ENCODE measurements at regions not wholly inside any gene's neighbourhood (a gene's known extent, or its start where the extent isn't known, plus 50 kb on each side); places are given as distances from the start of the nearest gene placed in this dataset.

GRCh38 chr14:49527221-49527620 is 59.0 kb downstream of the RPS29 start:
- DNase-seq = no peak

DNA sequence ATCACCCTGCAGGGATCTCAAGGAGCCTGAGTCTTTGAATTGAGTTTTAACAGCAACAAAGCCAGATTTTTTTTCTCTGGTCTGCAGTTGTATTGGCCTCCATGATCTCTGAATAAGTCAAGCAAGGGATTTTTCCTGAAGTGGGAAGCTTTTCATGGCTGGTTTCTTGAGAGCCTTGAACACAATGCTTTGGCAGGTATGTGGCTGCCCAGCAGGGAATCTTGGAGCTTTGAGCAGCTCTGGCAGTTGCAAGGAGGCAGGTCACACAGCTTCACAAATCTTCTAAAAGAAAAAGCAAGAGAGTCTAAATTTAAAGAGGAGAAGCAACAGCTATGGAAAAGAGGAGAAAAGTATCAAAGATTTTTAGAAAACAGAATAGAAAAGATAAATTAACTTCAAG is 60.1 kb downstream of the RPS29 start:
- DNase-seq = no peak

DNA sequence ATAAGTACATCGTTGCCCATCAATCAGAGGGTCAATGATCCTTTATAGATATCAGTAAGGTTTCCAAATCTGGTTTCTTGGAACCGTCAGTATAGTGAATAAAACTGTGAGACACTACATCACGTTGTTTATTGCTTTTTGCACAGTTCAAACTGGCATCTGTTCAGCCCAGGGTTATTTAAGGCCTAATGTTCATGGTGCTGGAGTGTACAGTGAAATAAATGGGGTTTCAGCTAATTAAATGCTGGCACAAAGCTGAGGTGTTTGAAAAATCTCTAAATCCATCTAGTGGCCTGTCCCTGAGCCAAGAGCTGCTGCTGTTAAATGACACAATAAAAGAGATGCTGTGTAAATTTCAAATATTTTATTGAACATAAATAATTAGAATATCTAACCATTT is 69.9 kb downstream of the RPS29 start:
- DNase-seq = peak; percentile 33

- no peak for DNase-seq
Observed at GRCh38 chr14:49512571-49512970, 73.6 kb downstream of the RPS29 start.

DNA sequence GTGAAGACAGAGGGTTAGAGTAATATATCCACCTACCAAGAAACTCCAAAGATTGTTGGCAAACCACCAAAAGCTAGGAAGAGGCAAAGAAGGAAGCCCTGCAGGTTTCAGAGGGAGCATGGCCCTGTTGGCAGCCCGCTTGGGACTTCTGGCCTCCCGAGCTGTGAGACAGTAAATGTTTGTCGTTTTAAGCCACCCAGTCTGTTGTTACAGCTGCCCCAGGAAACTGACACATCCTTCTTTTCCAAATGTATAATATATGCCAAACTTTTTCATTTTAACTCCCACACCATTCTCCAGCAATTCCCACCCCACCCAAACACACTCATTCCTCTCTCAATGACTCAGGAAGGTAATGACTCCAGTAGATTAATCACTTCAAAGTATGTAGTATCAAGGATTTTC is 74.0 kb downstream of the RPS29 start:
- no peak for DNase-seq

DNA sequence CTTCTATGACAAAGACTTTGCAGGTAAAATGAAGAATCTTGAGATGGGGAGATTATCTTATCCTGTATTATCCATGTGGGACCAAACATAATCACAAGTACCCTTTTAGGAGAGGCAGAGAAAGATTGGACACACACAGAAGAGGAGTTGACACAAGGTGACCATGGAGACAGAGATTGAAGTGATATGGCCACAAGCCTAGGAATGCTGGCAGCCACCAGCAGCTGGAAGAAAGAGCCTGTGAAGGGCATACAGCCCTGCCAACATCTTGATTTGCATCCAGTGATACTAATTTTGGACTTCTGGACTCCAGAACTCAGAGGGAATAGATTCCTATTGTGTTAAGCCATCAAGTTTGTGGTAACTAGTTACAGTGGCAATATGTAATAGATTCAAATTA is 78.1 kb downstream of the RPS29 start:
- no peak for DNase-seq

GRCh38 chr14:49506650-49507049 is 79.5 kb downstream of the RPS29 start:
- no peak for DNase-seq

DNA sequence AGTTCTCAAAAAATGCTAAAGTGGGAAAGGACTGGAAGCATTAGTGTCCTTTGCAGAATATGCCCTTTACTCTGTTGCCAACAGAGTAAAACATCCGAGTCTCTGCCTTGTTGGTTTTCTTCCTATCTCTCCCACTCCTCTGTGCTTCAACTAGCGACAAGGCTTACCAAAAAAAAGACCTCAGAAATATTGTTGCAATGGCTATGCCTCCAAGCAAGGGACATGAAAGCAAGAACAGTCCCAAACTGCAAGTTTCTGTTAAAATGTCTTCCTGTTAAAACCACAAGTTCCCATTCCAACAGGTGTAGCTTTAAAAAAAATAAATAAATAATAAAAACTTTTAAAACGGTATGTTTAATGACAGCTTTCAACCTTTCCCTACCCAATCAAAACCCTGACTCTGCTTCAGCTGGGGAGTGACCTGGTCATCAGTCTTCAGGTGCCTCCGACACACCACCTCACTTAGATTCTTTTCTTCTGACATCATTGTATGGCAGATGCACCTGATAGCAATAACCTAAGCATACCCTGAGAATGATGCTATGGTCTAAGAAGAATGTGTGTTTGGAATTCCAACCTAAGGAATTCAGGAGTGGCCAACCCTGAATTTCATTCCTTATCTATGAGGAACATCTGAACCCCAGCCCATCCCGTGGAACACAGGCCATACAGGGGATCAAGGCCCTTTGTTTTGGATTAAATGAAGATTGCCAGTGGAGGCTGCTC is 81.0 kb downstream of the RPS29 start:
- DNase-seq = no peak

- peak; percentile 75 for DNase-seq
Observed at GRCh38 chr14:49497725-49498348, 88.3 kb downstream of the RPS29 start.

DNA sequence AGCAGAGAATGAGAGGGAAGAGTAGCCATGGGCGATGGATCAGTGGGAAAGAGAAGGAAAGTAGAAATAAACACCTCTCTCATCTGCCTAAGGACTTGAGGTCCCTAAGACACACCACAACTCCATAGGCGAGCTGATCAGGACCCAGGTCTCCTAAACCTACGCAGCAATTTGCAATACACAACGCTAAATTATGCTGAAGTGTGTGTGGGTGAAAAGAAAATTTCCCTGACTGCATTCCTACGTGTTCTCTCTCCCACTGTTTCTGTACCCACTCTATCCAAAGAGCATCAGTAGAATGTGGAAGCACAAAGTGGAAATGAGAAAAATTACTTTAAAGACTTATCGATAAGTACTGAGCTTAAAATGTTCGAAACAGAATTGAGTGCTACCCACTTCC is 88.9 kb downstream of the RPS29 start:
- DNase-seq = no peak

DNA sequence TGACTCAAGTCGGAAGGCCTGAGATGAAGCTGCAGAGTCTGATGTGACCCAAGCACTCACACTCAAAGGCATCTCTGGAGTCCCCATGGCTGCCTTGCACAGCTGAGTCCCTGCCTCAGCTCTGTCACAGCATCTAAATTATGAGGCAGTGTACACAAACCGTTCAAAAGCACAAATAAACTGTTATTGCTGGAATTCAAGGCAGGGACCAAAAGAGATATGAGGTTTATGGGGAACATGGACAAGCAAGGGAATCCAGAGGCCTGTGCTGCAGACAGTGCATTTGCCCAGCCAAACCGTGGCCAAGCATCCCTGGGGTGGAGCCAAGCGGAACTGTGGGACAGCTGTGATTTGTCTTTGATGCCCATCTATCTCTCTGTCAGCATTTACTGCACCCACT is 91.3 kb downstream of the RPS29 start:
- no peak for DNase-seq

DNA sequence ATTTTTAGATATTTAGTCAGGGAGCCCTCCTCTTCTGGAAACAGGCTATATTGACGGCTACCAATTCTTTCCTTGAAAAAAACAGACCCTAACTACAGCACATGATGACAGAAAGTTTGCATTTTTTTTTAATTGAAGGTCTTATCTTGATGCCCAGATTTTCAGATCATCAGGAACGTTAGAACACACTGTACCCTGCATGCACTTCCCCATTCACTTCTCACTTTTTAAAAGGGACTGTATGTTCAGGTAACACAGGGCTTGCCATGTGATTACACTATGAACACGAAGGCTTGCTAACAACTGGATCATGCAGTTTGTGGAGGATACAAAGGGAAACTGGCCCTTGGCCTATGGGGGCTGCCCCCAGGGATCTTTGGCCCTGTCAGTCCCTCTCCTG is 92.6 kb downstream of the RPS29 start:
- DNase-seq = no peak

DNA sequence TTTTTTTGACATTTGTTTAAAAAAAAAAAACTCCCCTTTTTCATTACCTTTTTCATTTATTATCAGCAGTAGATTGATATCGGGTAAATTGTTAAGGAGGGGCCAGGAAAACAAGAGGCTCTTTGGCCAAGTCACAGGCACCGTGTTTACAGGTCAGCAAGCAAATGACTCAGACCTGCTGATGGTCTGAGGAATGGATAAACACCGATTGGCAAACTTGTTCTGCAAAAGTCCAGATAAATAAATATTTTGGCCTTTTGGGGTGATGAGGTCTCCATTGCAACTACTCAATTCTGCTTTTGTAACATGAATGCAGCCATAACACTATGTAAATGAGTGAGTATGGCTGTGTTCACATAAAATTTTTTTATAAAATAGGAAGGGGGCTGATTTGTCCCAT is 94.0 kb downstream of the RPS29 start:
- DNase-seq = no peak

GRCh38 chr14:49489341-49489740 is 96.8 kb downstream of the RPS29 start:
- no peak for DNase-seq

DNA sequence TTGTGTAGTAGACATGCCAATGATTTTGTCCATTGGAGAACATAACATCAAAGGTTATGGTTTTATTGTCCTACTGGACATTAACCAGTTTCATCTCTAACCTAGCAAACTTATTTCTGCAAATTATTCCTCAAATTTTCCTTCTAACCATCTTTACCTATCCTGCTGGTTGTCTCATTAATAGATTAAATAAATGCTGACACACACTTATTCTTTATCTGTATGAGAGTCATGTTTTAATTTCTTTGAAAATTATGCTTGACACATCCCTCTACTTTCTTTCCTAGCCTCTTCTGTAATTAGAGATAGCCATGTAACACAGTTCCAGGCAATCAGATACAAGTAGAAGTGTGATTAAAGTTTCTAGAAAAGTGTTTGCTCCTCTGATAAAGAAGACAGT is 98.9 kb downstream of the RPS29 start:
- DNase-seq = no peak

GRCh38 chr14:49485290-49485689 is 100.9 kb downstream of the RPS29 start:
- no peak for DNase-seq

DNA sequence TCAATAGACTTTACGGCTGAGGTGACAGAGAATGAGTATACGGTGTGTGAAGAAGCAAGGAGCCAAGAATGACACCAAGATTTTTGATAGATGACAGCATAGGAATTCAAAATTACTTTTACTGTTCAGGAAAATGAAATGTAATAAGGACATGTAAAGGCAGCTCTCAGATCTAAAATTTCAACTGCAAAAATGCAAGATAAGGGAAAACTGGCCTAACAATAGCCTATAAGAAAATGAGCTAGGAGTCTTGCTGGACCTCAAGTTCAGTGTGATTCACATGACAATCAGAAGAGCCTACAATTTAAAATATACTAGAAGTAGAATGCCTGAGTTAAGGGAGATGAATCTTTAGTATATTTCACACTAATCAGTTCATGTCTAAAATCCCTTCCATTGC is 102.0 kb downstream of the RPS29 start:
- no peak for DNase-seq

DNA sequence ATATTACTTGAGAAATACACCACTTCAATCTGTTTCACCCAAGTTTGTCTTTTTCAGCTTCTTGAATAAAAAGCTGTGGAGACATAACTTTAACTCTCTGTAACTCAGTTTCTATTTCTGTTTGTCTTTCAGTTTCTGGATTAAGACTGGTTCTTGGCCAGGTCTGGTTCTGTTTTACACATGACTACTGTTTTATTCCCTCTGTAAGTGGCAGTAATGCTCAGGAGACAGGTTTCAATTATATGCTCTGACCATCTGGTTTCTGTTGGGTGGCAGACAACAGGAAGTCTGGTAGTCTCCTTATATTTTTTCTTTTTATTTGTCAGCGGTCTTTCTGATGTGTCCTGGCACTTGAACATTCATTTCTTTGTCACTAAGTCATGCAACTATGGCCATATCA is 102.9 kb downstream of the RPS29 start:
- DNase-seq = no peak

GRCh38 chr14:49480979-49481498 is 105.1 kb downstream of the RPS29 start:
- DNase-seq = no peak

- no peak for DNase-seq
Observed at GRCh38 chr14:49480053-49480760, 106.0 kb downstream of the RPS29 start.

DNA sequence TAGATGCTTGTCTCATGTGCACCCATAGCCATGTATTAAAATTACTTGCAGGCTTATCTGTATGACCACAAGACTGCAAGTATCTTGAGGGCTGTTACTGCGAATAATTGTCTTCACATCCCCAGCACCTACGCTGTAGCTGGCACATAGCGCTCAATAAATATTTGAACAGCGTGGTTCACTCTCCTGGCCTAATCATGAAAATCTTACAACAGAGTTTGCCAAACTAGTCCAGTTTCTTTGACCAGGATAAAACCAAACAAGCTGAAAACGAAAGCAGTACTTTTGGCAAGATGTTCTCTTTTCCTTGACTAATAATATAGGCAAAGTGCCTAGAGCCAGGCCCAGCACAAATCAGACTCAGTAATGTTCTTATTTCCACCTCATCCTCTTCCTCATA is 106.7 kb downstream of the RPS29 start:
- DNase-seq = no peak

DNA sequence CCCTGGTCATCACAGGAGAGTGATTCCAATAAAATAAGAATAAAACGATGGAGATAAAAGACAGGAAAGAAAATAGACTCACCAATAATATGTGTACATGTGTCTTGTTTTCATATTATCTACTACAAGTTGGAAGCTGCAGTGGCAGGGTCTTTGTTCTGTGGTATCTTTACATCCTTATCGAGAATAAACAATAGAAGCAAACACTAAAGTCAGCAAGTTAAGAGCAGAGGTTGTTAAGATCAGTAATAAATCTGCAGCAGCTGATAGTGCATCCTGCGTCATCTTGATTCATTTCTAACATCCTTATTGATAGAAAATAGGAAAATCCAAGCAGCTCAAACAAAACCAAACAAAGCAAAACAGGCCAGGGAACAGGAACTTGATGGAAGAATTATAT is 107.4 kb downstream of the RPS29 start:
- no peak for DNase-seq

DNA sequence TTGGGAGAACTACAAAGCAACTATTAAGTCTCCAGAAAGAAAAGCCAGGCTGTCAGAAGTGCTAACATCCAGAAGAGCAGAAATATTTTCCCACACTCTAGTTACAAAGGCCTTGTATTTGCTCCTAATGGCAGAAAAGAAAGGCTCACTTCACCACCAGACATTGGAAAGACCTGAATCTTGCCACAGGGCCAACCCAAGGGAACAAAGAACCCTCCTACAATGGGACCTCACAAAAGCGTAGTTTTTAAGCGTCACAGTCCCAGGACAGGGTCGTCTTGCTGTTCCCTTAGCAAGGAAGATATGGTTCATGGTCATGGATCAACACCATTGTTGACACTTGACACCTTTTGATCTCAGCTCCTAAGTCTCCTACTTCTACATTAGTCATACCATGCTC is 119.1 kb downstream of the RPS29 start:
- no peak for DNase-seq

- DNase-seq = no peak
Observed at GRCh38 chr14:49464885-49465284, 121.3 kb downstream of the RPS29 start.

All from NCI-H1092 (cell line).